Lower lobe of right lung (tissue), 2 donors: ENCODE measurements at regions not wholly inside any gene's neighbourhood (a gene's known extent, or its start where the extent isn't known, plus 50 kb on each side); places are given as distances from the start of the nearest gene placed in this dataset.
A peak's percentile ranks its signal among the peaks of the same experiment; 100 is the strongest.

Experiments
- ATAC-seq, 2 donors: fragments of 200-7000 bp; cut with Tn5 transposase; one replicate each; pipeline ENCODE4 v1.9.1; 2020 to 2022; ENCODE audit warnings: mild to moderate bottlenecking in 2 of 2, moderate library complexity in 2 of 2
- DNase-seq: peaks from one replicate; pipeline ENCODE4 v3.0.0-alpha.2; 2020
- H3K27ac ChIP-seq: fragments of 200-600 bp; one replicate; pipeline ENCODE4 v1.8.0; 2022
- H3K27me3 ChIP-seq: fragments of 200-600 bp; one replicate; pipeline ENCODE4 v1.8.0; 2022; ENCODE audit warnings: low read depth
- H3K36me3 ChIP-seq: fragments of 200-600 bp; one replicate; pipeline ENCODE4 v1.8.0; 2022; ENCODE audit warnings: mild to moderate bottlenecking
- H3K4me1 ChIP-seq: fragments of 200-600 bp; one replicate; pipeline ENCODE4 v1.8.0; 2022
- H3K4me3 ChIP-seq: fragments of 200-600 bp; one replicate; pipeline ENCODE4 v1.8.0; 2022; ENCODE audit warnings: mild to moderate bottlenecking
- H3K9me3 ChIP-seq: fragments of 200-600 bp; one replicate; pipeline ENCODE4 v1.8.0; 2022
- CTCF ChIP-seq: fragments of 200-600 bp; IDR thresholded peaks from one replicate; pipeline ENCODE4 v1.8.0; 2022; ENCODE audit warnings: antibody characterized with exemption, mild to moderate bottlenecking
- intact Hi-C: fragments of 100-400 bp; cut with DNase I; formaldehyde crosslinking; loops from one replicate; pipeline ENCODE4 v1.11.0; 2022
- donor health status: DM: no; HTN: yes; CAD: no; lungs with severe emphysema.

- intact Hi-C loops, result no loop called here
These were observed 76.8 kb upstream of the SH3PXD2B start for GRCh38 chr5:172530878-172531703.

GRCh38 chr5:172530406-172530805 is 76.1 kb upstream of the SH3PXD2B start:
- H3K36me3 ChIP-seq, result no peaks in the 10 kb centered on the region
- H3K27ac ChIP-seq, result no peak overlapping the region
- DNase-seq, result no peak
- no peak for ATAC-seq
- no peak overlapping the region for H3K4me3 ChIP-seq
- H3K4me1 ChIP-seq, result peaks cover 15% of the 10 kb centered on the region
- intact Hi-C loops, result no loop called here
- TF ChIP-seq CTCF, result no peak
- no peaks in the 10 kb centered on the region for H3K27me3 ChIP-seq
- no peaks in the 10 kb centered on the region for H3K9me3 ChIP-seq

More at GRCh38 chr5:172530878-172531703, 76.8 kb upstream of the SH3PXD2B start:
- ATAC-seq, result no peak
- Histone ChIP-seq H3K9me3 (no peaks in the 10 kb centered on the region), H3K4me1 (peaks cover 15% of the 10 kb centered on the region), H3K27me3 (no peaks in the 10 kb centered on the region), H3K36me3 (no peaks in the 10 kb centered on the region), H3K27ac (no peak overlapping the region), H3K4me3 (no peak overlapping the region)
- no peak for DNase-seq
- no peak for TF ChIP-seq CTCF

GRCh38 chr5:172529896-172530295 is 75.6 kb upstream of the SH3PXD2B start:
- no peak for TF ChIP-seq CTCF
- intact Hi-C loops, result no loop called here
- no peaks in the 10 kb centered on the region for H3K36me3 ChIP-seq
- H3K4me1 ChIP-seq, result peaks cover 15% of the 10 kb centered on the region
- H3K4me3 ChIP-seq, result no peak overlapping the region
- DNase-seq, result no peak
- no peak overlapping the region for H3K27ac ChIP-seq
- H3K9me3 ChIP-seq, result no peaks in the 10 kb centered on the region
- ATAC-seq, result no peak
- H3K27me3 ChIP-seq, result no peaks in the 10 kb centered on the region

- Histone ChIP-seq H3K4me3 (no peak overlapping the region), H3K4me1 (peaks cover 3% of the 10 kb centered on the region), H3K27me3 (no peaks in the 10 kb centered on the region), H3K36me3 (no peaks in the 10 kb centered on the region), H3K27ac (peak overlapping the region; percentile 18), H3K9me3 (no peaks in the 10 kb centered on the region)
- DNase-seq (no peak), ATAC-seq (no peak)
- no peak for TF ChIP-seq CTCF
- intact Hi-C loops, result no loop called here
These were observed 74.1 kb upstream of the SH3PXD2B start for GRCh38 chr5:172528440-172528839.

- ATAC-seq, result no peak
- peak overlapping the region; percentile 18 for H3K27ac ChIP-seq
- no peaks in the 10 kb centered on the region for H3K27me3 ChIP-seq
- H3K4me3 ChIP-seq, result no peak overlapping the region
- intact Hi-C loops, result no loop called here
- no peaks in the 10 kb centered on the region for H3K36me3 ChIP-seq
- H3K9me3 ChIP-seq, result no peaks in the 10 kb centered on the region
- no peaks in the 10 kb centered on the region for H3K4me1 ChIP-seq
- no peak for TF ChIP-seq CTCF
- no peak for DNase-seq
These were observed 73.2 kb upstream of the SH3PXD2B start for GRCh38 chr5:172527559-172527958.
